HG03565 (cell line): ENCODE measurements at regions not wholly inside any gene's neighbourhood (a gene's known extent, or its start where the extent isn't known, plus 50 kb on each side); places are given as distances from the start of the nearest gene placed in this dataset.

ENCODE experiments used
- ATAC-seq: cut with Tn5 transposase; IDR thresholded peaks from one replicate; pipeline ENCODE4 v1.9.1; 2021; ENCODE audit warnings: mild to moderate bottlenecking, moderate library complexity; ENCODE audit not compliant: unreplicated experiment

DNA sequence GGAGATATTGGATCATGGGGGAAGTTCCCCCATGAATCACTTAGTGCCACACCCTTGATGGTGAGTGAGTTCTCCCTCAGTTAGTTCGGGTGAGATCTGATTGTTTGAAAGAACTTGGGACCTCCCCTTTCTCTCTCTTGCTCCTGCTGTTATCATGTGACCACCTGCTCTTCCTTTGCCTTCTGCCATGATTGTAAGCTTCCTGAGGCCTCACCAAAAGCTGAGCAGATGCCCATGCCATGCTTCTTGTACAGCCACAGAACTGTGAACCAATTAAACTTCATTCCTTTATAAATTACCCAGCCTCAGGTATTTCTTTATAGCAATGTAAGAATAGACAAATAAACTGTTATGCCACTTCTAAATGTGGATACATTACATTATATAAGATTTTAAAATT is 686.7 kb upstream of the MARCKS start:
- ATAC-seq, result no peak

DNA sequence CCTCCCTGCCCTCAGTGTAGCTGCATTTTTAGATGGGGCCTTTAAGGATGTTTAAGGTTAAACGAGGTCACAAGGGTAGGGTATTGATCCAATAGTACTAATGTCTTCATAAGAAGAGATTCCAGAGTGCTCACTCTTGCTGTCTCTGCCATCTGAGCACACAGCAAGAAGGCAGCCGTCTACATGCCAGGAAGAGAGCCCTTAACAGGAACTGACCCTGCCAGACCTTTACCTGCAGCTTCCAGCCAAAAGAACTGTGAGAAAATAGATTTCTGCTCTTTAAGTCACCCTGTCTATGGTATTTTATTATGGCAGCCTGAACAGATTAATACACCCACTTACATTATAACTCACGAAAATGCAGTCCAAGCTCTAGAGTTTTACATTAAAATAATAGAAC is 685.3 kb upstream of the MARCKS start:
- ATAC-seq, result no peak

DNA sequence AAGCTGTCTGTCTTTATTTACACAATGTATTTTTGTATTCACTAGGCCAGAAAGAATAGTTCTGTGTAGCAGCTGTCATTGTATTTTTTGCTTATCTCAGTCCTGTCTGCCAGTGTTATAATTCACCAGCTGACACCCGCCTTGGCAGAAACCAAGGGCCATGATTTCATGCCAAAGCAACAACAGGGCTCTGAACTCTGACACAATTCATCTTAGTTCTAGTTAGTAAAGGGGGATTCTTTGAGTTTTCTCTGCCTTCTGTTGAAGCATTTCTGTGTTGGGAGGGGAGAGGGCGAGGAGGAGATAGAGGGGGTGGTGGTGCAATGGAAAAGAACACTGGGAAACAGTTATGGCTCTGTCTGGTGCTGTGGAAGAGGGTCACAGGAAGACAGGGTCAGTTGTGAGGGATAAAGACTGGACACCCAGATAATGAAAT is 684.6 kb upstream of the MARCKS start:
- ATAC-seq, result no peak

DNA sequence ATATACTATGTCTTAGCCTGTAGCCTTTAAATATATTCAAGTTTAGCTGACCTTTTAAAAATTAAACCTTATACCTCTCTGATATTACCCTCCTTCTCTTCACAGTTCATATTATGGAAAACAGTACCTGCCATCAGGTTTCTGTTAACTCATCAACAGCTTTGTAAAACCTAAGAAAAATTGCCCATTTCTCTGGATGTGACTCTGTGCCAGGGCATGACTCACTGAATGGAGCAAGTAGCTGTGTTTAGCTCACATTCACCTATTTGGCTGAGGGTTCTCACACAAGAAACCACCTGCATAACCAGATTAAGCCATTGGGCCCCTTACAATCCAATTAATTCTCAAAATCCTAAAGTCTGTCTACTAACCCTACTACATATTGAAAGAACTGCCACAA is 678.8 kb upstream of the MARCKS start:
- ATAC-seq, result no peak

DNA sequence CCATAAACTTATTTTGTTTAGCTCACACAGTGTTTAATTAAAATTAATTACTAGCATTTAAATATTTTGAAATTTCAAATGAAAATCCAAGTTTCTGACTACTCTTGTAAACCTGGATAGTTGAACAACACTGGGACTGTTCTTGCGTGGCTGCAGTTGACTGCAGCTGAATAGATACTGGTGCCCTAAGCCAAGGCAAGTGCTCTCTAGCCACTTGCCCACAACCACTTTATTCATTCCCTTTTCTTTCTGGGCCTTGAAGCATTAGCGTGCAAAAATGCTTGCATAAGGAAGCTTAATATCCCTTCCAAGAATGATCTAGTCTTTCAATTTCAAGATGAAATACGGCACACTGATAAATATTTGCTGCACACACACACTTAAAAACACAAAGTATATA is 676.0 kb upstream of the MARCKS start:
- no peak for ATAC-seq

DNA sequence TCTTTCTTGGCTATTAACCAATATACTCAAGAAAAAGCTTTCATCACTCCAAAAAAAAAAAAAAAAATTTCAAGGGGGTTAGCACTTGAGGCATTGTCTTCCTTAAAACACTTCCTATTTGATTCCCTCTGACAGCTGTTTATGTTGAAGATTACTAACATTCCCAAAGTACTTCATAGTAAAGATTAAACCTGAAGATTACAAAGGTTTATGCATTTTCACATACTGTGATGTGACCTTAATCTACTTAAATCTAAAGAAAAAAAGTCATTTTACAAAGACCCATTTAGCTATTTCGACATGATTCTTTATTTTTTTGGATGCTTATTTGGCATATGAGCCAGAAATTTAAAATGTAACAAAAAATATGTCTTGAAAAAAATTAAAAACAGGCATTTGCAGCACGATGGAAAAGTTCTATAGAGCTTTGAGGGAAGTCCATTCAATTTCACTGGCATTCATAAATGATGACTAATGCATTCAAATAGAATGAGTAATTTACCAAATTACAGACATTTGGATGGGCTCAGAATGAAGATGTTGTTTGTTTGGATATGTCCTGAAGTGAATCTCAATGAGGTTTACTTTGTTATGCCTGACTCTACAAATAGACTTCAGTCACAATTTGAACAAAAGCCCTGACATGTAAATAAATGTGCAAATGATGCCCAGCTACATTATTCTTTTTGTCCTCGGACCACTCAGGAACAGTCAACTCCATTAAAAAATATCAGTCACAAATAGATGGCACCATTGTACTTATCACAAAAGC is 674.6 kb upstream of the MARCKS start:
- ATAC-seq, result no peak

DNA sequence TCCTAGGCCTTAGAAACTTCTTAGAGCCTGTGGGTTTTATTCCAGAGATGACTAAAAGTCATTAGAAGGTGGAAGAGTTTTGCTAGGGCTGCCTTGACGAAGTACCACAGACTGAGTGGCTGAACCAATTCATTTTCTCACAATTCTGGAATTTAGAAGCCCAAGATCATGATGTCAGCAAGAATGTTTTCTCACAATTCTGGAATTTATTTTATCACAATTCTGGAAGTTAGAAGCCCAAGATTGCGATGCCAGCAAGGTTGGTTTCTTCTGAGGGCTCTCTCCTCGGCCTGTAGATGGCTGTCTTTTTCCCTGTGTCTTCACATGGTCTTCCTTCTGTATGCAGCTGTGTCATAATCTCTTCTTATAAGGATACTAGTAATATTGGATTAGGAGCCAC is 672.9 kb upstream of the MARCKS start:
- no peak for ATAC-seq

DNA sequence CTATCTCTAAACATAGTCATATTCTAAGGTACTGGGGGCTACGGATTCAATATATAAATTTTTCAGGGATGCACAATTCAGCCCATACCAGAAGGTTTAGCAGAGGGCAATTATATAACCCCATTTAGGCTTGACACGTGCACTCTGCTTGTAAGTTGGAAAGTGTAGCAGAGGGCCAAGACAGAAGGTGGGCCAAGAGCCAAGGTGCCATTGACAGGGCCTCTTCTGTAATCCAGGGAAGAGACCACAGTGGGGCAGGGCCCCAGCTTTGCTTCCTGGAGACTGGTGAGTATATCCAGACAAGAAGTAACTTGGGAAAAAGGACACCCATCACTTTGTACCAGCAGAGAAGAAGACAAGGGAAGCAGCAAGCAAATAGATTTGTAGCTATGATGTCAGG is 672.4 kb upstream of the MARCKS start:
- ATAC-seq, result no peak

DNA sequence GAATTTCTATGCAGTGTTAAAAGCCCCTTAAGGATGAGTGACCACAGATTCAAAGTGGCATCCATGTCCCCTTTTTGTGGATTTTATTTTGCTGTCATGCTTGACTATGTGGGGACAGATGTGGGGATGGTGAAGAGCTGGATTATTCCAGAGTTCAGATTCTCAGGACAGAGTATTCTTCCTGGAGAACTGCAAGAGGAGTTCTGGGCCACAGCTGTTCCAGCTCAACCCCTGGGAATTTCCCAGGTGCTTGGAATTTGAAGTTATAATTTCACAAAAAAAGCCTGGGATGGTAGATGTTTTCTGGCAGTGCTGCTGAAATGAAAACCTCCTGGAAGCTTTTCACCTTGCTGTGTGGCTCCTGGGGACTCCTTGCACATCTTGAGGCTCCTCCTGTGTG is 671.8 kb upstream of the MARCKS start:
- ATAC-seq, result no peak

DNA sequence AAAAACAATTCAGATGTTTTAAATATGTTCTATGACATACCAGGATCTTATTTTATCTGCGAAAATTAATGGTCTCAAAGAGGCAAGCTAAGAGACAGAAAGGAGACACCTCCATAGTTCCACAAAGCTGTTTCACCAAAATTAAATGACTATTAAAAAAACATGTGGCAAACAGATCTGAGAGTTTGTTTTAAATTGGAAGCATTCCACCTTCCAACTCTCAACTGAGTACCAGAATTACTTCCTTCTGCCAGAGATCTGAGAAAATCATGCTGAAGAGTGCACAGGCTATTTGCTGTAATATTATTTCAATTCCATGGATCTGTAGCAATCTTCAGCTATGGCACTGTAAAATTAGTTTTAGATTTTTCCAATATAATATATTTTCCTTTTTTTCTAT is 669.5 kb upstream of the MARCKS start:
- ATAC-seq, result no peak

DNA sequence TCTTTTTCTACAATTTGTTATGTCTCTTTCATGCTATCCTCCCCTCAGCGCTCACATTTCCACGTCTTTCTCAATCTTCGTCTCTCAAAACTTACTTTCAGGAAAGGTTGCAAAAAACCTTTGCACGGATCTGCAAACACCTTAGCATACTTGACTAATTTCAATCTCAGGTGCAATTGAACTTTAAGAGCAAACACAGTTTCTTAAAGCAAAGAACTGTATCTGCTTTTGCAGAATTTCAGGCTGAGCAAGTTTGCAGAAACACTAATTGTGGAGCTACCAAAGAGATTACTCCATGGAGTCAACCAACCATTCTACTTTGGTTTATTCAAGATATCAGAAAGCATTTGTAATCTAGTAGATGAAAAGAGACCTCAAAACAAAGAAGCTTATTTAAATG is 668.2 kb upstream of the MARCKS start:
- no peak for ATAC-seq

DNA sequence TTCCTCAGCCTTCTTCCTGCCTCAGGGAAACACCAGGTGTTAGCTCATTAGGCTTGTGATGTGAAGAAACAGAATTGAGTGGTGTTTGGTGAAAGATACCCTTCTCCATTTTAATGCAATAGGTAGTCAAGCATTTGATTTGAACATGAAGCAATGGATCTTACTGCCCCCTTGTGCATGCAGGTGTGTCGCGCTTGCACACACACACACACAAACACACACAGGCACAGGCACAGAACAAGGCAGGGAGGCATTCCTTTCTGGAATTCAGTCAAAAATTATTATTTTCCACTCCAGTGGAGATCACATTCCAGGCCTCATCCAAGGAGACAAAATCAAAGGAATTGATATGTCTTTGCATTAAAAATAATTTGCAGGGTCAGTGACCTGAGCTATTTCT is 667.0 kb upstream of the MARCKS start:
- no peak for ATAC-seq

DNA sequence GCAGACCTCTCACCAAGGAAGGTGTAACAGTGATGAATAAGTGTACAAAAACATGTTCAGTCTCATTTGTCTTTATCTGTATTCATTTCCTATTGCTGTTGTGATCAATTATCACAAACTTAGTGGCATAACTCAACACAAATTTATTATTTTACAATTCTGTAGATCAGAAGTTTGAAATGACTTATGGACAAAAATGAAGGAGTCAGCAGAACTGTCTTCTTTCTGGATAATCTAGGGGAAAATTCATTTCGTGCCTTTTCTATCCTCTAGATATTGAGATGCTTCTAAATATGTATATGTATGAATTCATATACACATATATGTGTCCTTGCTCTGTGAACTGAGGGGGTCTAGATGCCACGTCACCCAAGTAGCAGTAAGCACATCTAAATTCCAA is 663.1 kb upstream of the MARCKS start:
- ATAC-seq, result no peak

DNA sequence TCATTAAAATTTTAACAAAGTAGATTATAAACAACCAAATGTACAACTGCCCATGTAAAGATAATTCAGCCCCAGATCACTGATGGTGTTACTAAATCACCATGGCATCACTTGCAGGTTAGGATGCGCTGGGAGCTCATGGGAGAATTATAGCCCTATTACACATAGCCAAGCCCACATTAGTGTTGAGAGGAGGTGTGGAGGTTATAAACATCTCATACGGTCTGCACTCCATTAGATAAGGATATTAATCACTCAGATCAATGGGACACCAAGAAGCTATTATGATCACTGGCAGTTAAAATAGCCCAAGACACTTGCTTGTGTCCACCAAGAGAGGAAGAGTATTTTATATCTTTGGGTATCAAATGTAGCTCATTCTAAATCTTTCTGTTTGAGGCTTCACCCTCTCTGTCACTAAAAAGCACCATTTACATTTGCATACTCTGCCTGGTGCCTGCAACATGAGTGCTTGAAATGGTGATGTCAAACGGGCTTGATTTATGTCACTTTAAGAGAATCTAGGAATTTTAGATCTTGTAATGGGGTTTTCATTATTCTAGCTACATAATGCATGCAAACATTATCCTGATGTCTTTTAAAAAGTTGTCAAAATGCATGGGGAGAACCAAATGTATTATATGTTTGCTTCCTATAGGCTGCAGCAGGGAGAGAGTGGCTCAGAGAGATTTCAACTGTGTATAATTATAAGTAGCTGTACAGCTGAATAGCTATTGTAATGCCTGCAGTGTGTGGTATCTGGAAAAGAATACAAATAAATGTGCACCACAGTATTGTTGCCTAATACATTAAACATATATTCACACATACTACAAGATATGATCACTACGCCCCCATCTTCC is 654.1 kb upstream of the MARCKS start:
- no peak for ATAC-seq

DNA sequence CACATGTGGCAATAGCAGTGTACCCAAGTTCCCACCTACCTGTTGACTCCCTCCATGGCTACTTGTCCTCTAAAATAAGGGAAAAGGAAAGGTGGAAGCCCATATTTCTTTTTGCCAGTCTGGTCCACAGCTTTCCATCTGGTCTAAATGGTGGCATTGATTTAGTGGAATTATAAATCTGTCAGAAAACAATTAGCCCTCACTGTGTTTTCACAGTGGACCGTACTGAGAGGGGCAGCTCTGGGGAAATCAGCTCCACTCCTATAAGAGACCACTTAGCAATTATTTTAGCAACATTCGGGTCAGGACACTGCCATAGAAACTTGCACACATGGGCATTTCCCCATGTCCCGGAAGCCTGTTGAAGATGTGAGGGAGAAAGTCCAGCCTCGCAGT is 653.4 kb upstream of the MARCKS start:
- ATAC-seq, result no peak

DNA sequence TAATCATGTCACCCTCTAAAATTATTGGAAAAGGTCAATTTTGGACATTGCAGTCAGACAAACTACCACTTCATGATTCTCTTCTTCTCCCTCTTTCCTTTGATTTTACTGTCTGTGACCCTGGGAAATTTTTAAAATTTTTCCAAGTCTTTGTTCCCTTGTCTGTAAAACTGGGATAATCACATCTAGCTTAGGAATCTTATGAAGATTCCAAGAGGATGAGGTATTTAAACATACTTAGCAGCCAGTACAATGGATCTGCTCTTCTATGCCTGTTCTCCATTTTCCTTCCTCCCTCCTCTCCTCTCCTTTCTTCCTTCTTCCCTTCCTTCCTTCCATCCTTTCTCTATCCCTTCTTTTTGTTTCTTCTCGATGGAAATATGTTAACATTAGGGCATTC is 651.6 kb upstream of the MARCKS start:
- no peak for ATAC-seq

DNA sequence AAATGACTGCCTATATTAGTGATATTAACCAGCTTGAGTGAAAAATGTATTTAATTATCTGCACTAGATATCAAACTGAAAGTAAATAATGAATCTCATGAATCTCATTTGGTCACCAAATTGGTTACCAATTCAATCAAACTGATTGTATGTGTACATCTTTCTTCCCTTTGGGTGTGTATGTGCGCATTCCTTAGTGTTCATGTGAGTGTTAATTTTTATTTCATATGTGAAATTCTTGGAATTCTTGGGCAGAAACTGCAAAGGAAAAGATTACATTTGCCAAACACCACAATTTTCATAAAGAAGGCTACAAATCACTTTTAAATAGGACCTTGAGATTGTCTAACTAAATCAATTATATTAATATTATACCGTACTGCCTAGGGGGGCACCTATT is 648.4 kb upstream of the MARCKS start:
- no peak for ATAC-seq

DNA sequence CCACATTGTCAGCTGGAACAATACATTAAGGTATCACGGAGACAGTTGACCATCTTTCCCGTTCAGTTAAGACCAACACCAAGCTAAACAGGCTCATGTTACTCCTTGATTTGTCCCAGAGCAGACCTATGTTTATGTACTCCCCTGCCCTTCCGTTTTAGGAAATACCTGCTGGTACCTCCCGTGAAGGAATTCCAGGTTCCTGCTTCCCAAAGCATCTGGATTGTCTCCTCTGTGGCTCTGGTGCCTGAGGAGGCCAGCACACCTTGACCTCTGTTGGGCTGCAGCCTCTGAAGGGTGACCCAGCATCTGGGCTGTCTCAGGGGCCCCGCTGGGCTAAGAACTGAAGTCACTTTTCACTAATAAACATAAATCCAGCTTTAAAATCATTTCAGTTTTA is 647.8 kb upstream of the MARCKS start:
- no peak for ATAC-seq

DNA sequence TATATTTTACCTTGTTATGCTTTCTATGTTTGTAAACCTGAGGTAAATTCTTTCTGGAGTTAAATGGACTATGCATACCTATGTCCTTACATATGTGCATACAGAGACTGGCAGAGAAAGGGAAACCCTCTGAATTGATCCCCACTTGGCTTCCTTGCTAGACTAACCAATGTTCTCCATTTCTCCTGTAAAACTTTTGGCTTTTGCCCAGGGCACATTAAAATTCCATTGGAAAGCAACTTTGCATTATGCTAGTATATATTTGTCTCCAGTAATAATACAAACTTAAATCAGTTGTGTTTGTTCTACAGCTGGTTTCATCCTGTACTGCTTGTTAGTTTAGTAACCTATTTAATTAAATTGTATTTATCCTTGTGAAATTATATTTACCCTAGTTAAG is 646.0 kb upstream of the MARCKS start:
- no peak for ATAC-seq

DNA sequence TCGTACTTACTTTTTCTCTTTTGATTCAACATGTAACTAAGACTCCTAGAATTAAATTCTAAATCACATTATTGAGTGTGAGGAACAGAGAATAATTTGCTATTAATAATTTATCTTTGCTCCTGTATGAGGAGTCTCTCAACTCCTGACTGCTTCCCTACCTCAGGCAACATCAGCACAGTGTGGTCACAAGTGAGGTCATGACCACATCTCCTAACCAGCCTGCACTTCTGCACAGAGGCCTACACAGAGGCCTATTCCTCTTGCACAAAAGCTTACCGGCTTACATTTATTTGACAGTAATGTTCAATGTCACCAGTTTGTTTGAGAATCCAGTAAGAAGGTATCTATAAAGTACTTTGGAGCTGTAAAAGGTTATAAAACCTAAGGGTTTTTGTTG is 637.4 kb upstream of the MARCKS start:
- no peak for ATAC-seq

DNA sequence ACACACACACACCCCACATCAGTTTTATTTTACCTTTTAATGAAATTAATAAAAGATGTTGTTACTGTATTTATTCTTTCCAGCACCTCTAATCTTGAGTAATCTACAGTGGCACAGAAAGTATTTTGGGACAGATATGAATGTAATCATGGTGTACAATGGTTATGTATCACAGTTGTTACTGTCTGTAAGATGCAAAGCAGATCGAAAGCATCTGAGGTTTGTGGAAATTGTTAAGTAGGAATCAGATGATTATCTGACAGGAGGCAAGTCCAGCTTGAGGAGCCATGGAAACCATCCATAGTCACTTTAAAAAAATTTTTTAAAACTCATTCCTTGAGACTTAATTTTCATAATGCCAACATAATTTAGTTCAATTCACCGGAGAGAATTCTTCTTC is 636.3 kb upstream of the MARCKS start:
- ATAC-seq, result no peak

DNA sequence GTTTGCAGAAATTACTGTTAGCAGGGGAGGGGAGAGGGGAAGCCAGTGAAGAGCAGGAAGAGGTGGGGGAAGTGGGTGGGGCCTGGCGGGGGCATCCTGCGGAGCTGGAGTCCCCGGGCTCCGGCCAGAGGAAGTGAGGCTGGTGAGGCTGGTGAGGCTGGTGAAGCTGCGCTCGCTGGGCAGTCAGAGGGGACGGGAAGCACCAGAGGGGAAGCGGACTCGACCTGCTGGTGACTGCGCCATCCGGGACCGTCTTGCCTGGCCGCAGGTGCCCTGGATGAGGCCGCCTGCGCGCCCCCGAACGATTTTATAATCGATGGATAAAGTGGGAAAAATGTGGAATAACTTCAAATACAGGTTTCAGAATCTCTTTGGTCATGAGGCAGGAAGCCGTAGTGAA is 635.3 kb upstream of the MARCKS start:
- no peak for ATAC-seq
